NB4 (cell line): ENCODE measurements at regions not wholly inside any gene's neighbourhood (a gene's known extent, or its start where the extent isn't known, plus 50 kb on each side); places are given as distances from the start of the nearest gene placed in this dataset.

Experiments
- DNase-seq: peaks from one replicate; pipeline ENCODE4 v3.0.0; 2010; ENCODE audit warnings: low read depth
- H3K4me3 ChIP-seq: one replicate; pipeline ENCODE4 v1.5.1; 2011; ENCODE audit warnings: mild to moderate bottlenecking, low read depth, low read length, moderate library complexity
- CTCF ChIP-seq: IDR thresholded peaks from one replicate; pipeline ENCODE4 v1.5.1; 2012; ENCODE audit warnings: low read depth, low read length
- MAX ChIP-seq: IDR thresholded peaks from 2 replicates; pipeline ENCODE4 v1.6.1; 2011; ENCODE audit warnings: low read depth, low read length
- MYC ChIP-seq: IDR thresholded peaks from 2 replicates; pipeline ENCODE4 v1.6.1; 2011; ENCODE audit warnings: low read depth, low read length
- POLR2A ChIP-seq: IDR thresholded peaks from 2 replicates; pipeline ENCODE4 v1.6.1; 2011; ENCODE audit warnings: mild to moderate bottlenecking; ENCODE audit not compliant: insufficient read length; ENCODE audit errors: extremely low read depth

GRCh38 chr20:41776421-41776820, 158.2 kb upstream of the CHD6 start:
- no peak for DNase-seq
- no peak for TF ChIP-seq POLR2A
- no peak for TF ChIP-seq MAX
- no peak for TF ChIP-seq CTCF
- TF ChIP-seq MYC: no peak
- H3K4me3 ChIP-seq: no peak overlapping the region

- H3K4me3 ChIP-seq: no peak overlapping the region
- no peak for DNase-seq
Measured at GRCh38 chr20:41774291-41774690, 156.1 kb upstream of the CHD6 start.

GRCh38 chr20:41770965-41771364, 152.8 kb upstream of the CHD6 start:
- H3K4me3 ChIP-seq: no peak overlapping the region
- DNase-seq: no peak
- TF ChIP-seq CTCF (no peak), MAX (no peak), MYC (no peak), POLR2A (no peak)

More at GRCh38 chr20:41774291-41774690, 156.1 kb upstream of the CHD6 start:
- TF ChIP-seq CTCF (no peak), MAX (no peak), MYC (no peak), POLR2A (no peak)

GRCh38 chr20:41770427-41770826, 152.2 kb upstream of the CHD6 start:
- no peak overlapping the region for H3K4me3 ChIP-seq
- TF ChIP-seq POLR2A: no peak
- TF ChIP-seq CTCF: no peak
- DNase-seq: no peak

GRCh38 chr20:41769592-41770018, 151.4 kb upstream of the CHD6 start:
- DNase-seq: no peak
- H3K4me3 ChIP-seq: no peak overlapping the region
- no peak for TF ChIP-seq MAX
- TF ChIP-seq CTCF: no peak
- TF ChIP-seq MYC: no peak
- TF ChIP-seq POLR2A: no peak

- DNase-seq: no peak
- H3K4me3 ChIP-seq: no peak overlapping the region
- no peak for TF ChIP-seq CTCF
Measured at GRCh38 chr20:41750137-41750536, 132.0 kb upstream of the CHD6 start.
